ENCODE measurements at regions not wholly inside any gene's neighbourhood (a gene's known extent, or its start where the extent isn't known, plus 50 kb on each side); places are given as distances from the start of the nearest gene placed in this dataset.
"Not testable (repeated sequence)": the region's sequence is repeated elsewhere in the genome, so short reads cannot be mapped to it uniquely, and the experiment has no call there.

GRCh38 chr2:193837111-193837738 is 1642.5 kb upstream of the TMEFF2 start:
- Histone ChIP-seq H2AK5ac (ENCODE audit: low read length, severe bottlenecking) (no peak overlapping the region), H2BK120ac (ENCODE audit: low read depth, low read length) (no peak overlapping the region), H3K4me1 (ENCODE audit: control insufficient read depth, insufficient read depth, low read depth, low read length) (no peaks in the 10 kb centered on the region), H4K8ac (ENCODE audit: low read length) (no peak overlapping the region), H3K18ac (ENCODE audit: low read depth in 1 of 2, low read length in 2 of 2) (no peak overlapping the region), H2AFZ (ENCODE audit: low read depth, low read length) (no peak overlapping the region), H3K27ac (ENCODE audit: low read length, poor library complexity, severe bottlenecking) (no peak overlapping the region), H2BK5ac (ENCODE audit: low read depth, low read length, poor library complexity, severe bottlenecking) (no peak overlapping the region), H3K4me3 (ENCODE audit: insufficient read depth in 1 of 2, low read depth in 1 of 2, low read length in 2 of 2) (peak overlapping the region in 1 of 2 experiments; percentile 65), H4K91ac (ENCODE audit: low read length) (no peak overlapping the region), H3K79me1 (replicated peaks; ENCODE audit: low read length, poor library complexity, severe bottlenecking) (peaks cover 2% of the 10 kb centered on the region), H3K9ac (ENCODE audit: low read length) (peak overlapping the region; percentile 72), H3K27me3 (ENCODE audit: control insufficient read depth in 1 of 2, insufficient read depth in 1 of 2, low read length in 2 of 2) (no peaks in the 10 kb centered on the region), H3K14ac (ENCODE audit: low read length in 2 of 2) (no peak overlapping the region), H2BK15ac (ENCODE audit: low read depth, poor library complexity, severe bottlenecking) (no peak overlapping the region), H3K4ac (ENCODE audit: low read depth in 1 of 2, low read length in 2 of 2) (no peak overlapping the region), H3K36me3 (ENCODE audit: control insufficient read depth in 1 of 2, insufficient read depth in 2 of 2, low read depth in 1 of 2, low read length in 2 of 2) (peaks cover 0 to 3% of the 10 kb centered on the region in 2 experiments), H3K23ac (ENCODE audit: low read length in 2 of 2) (no peak overlapping the region), H2BK12ac (ENCODE audit: low read length in 2 of 2) (no peak overlapping the region), H3K4me2 (ENCODE audit: low read length, poor library complexity, severe bottlenecking) (no peak overlapping the region), H3K9me3 (ENCODE audit: control insufficient read depth, low read length) (no peaks in the 10 kb centered on the region)
- DNase-seq, result no peak

- H2AK5ac ChIP-seq (ENCODE audit: low read length, severe bottlenecking), result peak overlapping the region; percentile 48
- H3K79me1 ChIP-seq (replicated peaks; ENCODE audit: low read length, poor library complexity, severe bottlenecking); H3K4me1 ChIP-seq (ENCODE audit: control insufficient read depth, insufficient read depth, low read depth, low read length); H4K8ac ChIP-seq (ENCODE audit: low read length); H3K23ac ChIP-seq (ENCODE audit: low read length in 2 of 2); H3K4me2 ChIP-seq (ENCODE audit: low read length, poor library complexity, severe bottlenecking); H2BK12ac ChIP-seq (ENCODE audit: low read length in 2 of 2); H3K9me3 ChIP-seq (ENCODE audit: control insufficient read depth, low read length); DNase-seq; H3K4ac ChIP-seq (ENCODE audit: low read depth in 1 of 2, low read length in 2 of 2); H2BK15ac ChIP-seq (ENCODE audit: low read depth, poor library complexity, severe bottlenecking); H3K27ac ChIP-seq (ENCODE audit: low read length, poor library complexity, severe bottlenecking); H3K27me3 ChIP-seq (ENCODE audit: control insufficient read depth in 1 of 2, insufficient read depth in 1 of 2, low read length in 2 of 2); H3K18ac ChIP-seq (ENCODE audit: low read depth in 1 of 2, low read length in 2 of 2); H2AFZ ChIP-seq (ENCODE audit: low read depth, low read length); H3K36me3 ChIP-seq (ENCODE audit: control insufficient read depth in 1 of 2, insufficient read depth in 2 of 2, low read depth in 1 of 2, low read length in 2 of 2); H2BK120ac ChIP-seq (ENCODE audit: low read depth, low read length); H2BK5ac ChIP-seq (ENCODE audit: low read depth, low read length, poor library complexity, severe bottlenecking): not testable (repeated sequence)
- peak overlapping the region in 1 of 2 experiments; percentile 65 for H3K4me3 ChIP-seq (ENCODE audit: insufficient read depth in 1 of 2, low read depth in 1 of 2, low read length in 2 of 2)
- peak overlapping the region; percentile 3 for H4K91ac ChIP-seq (ENCODE audit: low read length)
- peak overlapping the region in 1 of 2 experiments; percentile 48 for H3K14ac ChIP-seq (ENCODE audit: low read length in 2 of 2)
- 89% methylated on average over 13 of the region's 15 CpGs for WGBS
- peak overlapping the region; percentile 72 for H3K9ac ChIP-seq (ENCODE audit: low read length)
Measured at GRCh38 chr2:193836424-193837006, 1641.8 kb upstream of the TMEFF2 start.

- not testable (repeated sequence) for H3K27ac ChIP-seq (ENCODE audit: low read length, poor library complexity, severe bottlenecking); H2BK120ac ChIP-seq (ENCODE audit: low read depth, low read length); H2AK5ac ChIP-seq (ENCODE audit: low read length, severe bottlenecking); H4K91ac ChIP-seq (ENCODE audit: low read length); H3K79me1 ChIP-seq (replicated peaks; ENCODE audit: low read length, poor library complexity, severe bottlenecking); H2BK15ac ChIP-seq (ENCODE audit: low read depth, poor library complexity, severe bottlenecking); H4K8ac ChIP-seq (ENCODE audit: low read length); H3K4me3 ChIP-seq (ENCODE audit: insufficient read depth in 1 of 2, low read depth in 1 of 2, low read length in 2 of 2); H3K18ac ChIP-seq (ENCODE audit: low read depth in 1 of 2, low read length in 2 of 2); H2AFZ ChIP-seq (ENCODE audit: low read depth, low read length); H3K9ac ChIP-seq (ENCODE audit: low read length); H3K36me3 ChIP-seq (ENCODE audit: control insufficient read depth in 1 of 2, insufficient read depth in 2 of 2, low read depth in 1 of 2, low read length in 2 of 2); H2BK12ac ChIP-seq (ENCODE audit: low read length in 2 of 2); H3K4ac ChIP-seq (ENCODE audit: low read depth in 1 of 2, low read length in 2 of 2); H3K23ac ChIP-seq (ENCODE audit: low read length in 2 of 2); H3K4me2 ChIP-seq (ENCODE audit: low read length, poor library complexity, severe bottlenecking); DNase-seq; H3K14ac ChIP-seq (ENCODE audit: low read length in 2 of 2); H3K9me3 ChIP-seq (ENCODE audit: control insufficient read depth, low read length); H3K27me3 ChIP-seq (ENCODE audit: control insufficient read depth in 1 of 2, insufficient read depth in 1 of 2, low read length in 2 of 2); H3K4me1 ChIP-seq (ENCODE audit: control insufficient read depth, insufficient read depth, low read depth, low read length); H2BK5ac ChIP-seq (ENCODE audit: low read depth, low read length, poor library complexity, severe bottlenecking)
- 33% methylated on average over 2 of the region's 2 CpGs for WGBS
Measured at GRCh38 chr2:193833895-193834294, 1639.2 kb upstream of the TMEFF2 start.

- no peak overlapping the region for H3K27ac ChIP-seq (ENCODE audit: low read length, poor library complexity, severe bottlenecking)
- peaks cover 5% of the 10 kb centered on the region for H3K9me3 ChIP-seq (ENCODE audit: control insufficient read depth, low read length)
- no CpG with 5 or more reads among the region's 1 CpG for WGBS
- no peak overlapping the region for H3K4me2 ChIP-seq (ENCODE audit: low read length, poor library complexity, severe bottlenecking)
- no peak overlapping the region for H3K9ac ChIP-seq (ENCODE audit: low read length)
- no peak overlapping the region for H4K91ac ChIP-seq (ENCODE audit: low read length)
- no peak overlapping the region for H3K23ac ChIP-seq (ENCODE audit: low read length in 2 of 2)
- H2BK120ac ChIP-seq (ENCODE audit: low read depth, low read length), result no peak overlapping the region
- H3K36me3 ChIP-seq (ENCODE audit: control insufficient read depth in 1 of 2, insufficient read depth in 2 of 2, low read depth in 1 of 2, low read length in 2 of 2), result no peaks in the 10 kb centered on the region
- no peak overlapping the region for H2BK15ac ChIP-seq (ENCODE audit: low read depth, poor library complexity, severe bottlenecking)
- no peaks in the 10 kb centered on the region for H3K79me1 ChIP-seq (replicated peaks; ENCODE audit: low read length, poor library complexity, severe bottlenecking)
- no peak overlapping the region for H2AFZ ChIP-seq (ENCODE audit: low read depth, low read length)
- H2AK5ac ChIP-seq (ENCODE audit: low read length, severe bottlenecking), result no peak overlapping the region
- no peaks in the 10 kb centered on the region for H3K4me1 ChIP-seq (ENCODE audit: control insufficient read depth, insufficient read depth, low read depth, low read length)
- no peak overlapping the region for H3K18ac ChIP-seq (ENCODE audit: low read depth in 1 of 2, low read length in 2 of 2)
- H3K27me3 ChIP-seq (ENCODE audit: control insufficient read depth in 1 of 2, insufficient read depth in 1 of 2, low read length in 2 of 2), result no peaks in the 10 kb centered on the region
- no peak for DNase-seq
- H2BK12ac ChIP-seq (ENCODE audit: low read length in 2 of 2), result no peak overlapping the region
- H2BK5ac ChIP-seq (ENCODE audit: low read depth, low read length, poor library complexity, severe bottlenecking), result no peak overlapping the region
- no peak overlapping the region for H3K4me3 ChIP-seq (ENCODE audit: insufficient read depth in 1 of 2, low read depth in 1 of 2, low read length in 2 of 2)
- no peak overlapping the region for H3K4ac ChIP-seq (ENCODE audit: low read depth in 1 of 2, low read length in 2 of 2)
- H3K14ac ChIP-seq (ENCODE audit: low read length in 2 of 2), result no peak overlapping the region
- H4K8ac ChIP-seq (ENCODE audit: low read length), result no peak overlapping the region
Measured at GRCh38 chr2:193824474-193824873, 1629.7 kb upstream of the TMEFF2 start.
